ENCODE measurements at regions not wholly inside any gene's neighbourhood (a gene's known extent, or its start where the extent isn't known, plus 50 kb on each side); places are given as distances from the start of the nearest gene placed in this dataset.

- TF ChIP-seq POLR2A (IDR thresholded peaks at IDR 0.05) (no peak), CTCF (IDR thresholded peaks at IDR 0.05) (no peak)
Measured at GRCh38 chr3:78481050-78481449, 1286.7 kb downstream of the ROBO1 start.

All from testis (tissue), 2 donors.